Liver (tissue), 3 donors: ENCODE measurements at regions not wholly inside any gene's neighbourhood (a gene's known extent, or its start where the extent isn't known, plus 50 kb on each side); places are given as distances from the start of the nearest gene placed in this dataset.

ENCODE experiments used
- CTCF ChIP-seq: fragments of 150-350 bp; IDR thresholded peaks from 2 replicates; pipeline ENCODE4 v1.5.1; 2017; ENCODE audit warnings: improper control_type of control experiment, low read depth, low read length; ENCODE audit not compliant: missing input control
- MAX ChIP-seq: IDR thresholded peaks from 2 replicates; pipeline ENCODE4 v1.6.1; 2016; ENCODE audit warnings: antibody characterized with exemption
- RAD21 ChIP-seq, 2 donors: IDR thresholded peaks; 2 replicates each; pipeline ENCODE4 v1.6.1; 2016; ENCODE audit warnings: antibody characterized with exemption in 2 of 2, mild to moderate bottlenecking in 2 of 2
- YY1 ChIP-seq: IDR thresholded peaks from 2 replicates; pipeline ENCODE4 v1.6.1; 2016; ENCODE audit warnings: antibody characterized with exemption, mild to moderate bottlenecking
- donor health status: healthy.
- donor health status: healthy.

- TF ChIP-seq CTCF (no peak), MAX (no peak), RAD21 (IDR thresholded peaks at IDR 0.05) (no peak), YY1 (no peak)
These were observed 254.9 kb upstream of the NRIP1 start for GRCh38 chr21:15319727-15320126.
